DND-41 (cell line): ENCODE measurements at regions not wholly inside any gene's neighbourhood (a gene's known extent, or its start where the extent isn't known, plus 50 kb on each side); places are given as distances from the start of the nearest gene placed in this dataset.

Experiments
- ATAC-seq: fragments of 200-7000 bp; cut with Tn5 transposase; 3 replicates; pipeline ENCODE4 v1.9.1; 2021; ENCODE audit warnings: low read depth; ENCODE audit not compliant: insufficient read depth
- DNase-seq: peaks from one replicate; pipeline ENCODE4 v3.0.0-alpha.2; 2020
- H2AFZ ChIP-seq: 2 replicates; pipeline ENCODE4 v1.6.0; 2012; ENCODE audit warnings: low read depth, low read length
- H3K27ac ChIP-seq: 2 replicates; pipeline ENCODE4 v1.5.1; 2012; ENCODE audit warnings: low read length, inconsistent platforms
- H3K27me3 ChIP-seq: fragments of 200-600 bp; sonication (generic); 2 replicates; pipeline ENCODE4 v1.6.0; 2012; ENCODE audit warnings: low read length, mild to moderate bottlenecking, inconsistent platforms; ENCODE audit not compliant: insufficient read depth, poor library complexity
- H3K36me3 ChIP-seq: 2 replicates; pipeline ENCODE4 v1.5.1; 2012; ENCODE audit warnings: low read length, inconsistent platforms; ENCODE audit not compliant: insufficient read depth
- H3K4me1 ChIP-seq: 2 replicates; pipeline ENCODE4 v1.5.1; 2012; ENCODE audit warnings: mild to moderate bottlenecking, low read length; ENCODE audit not compliant: insufficient read depth
- H3K4me2 ChIP-seq: 2 replicates; pipeline ENCODE4 v1.6.0; 2012; ENCODE audit warnings: mild to moderate bottlenecking, moderate library complexity, low read length, inconsistent platforms; ENCODE audit not compliant: insufficient read depth
- H3K4me3 ChIP-seq, 2 experiments: fragments of 200-600 bp in 1 of 2; shearing (Covaris generic) in 1 of 2; 2 replicates each; pipeline ENCODE4 v1.5.1; 2012 to 2016; ENCODE audit warnings: inconsistent platforms in 2 of 2, low read length in 2 of 2, mild to moderate bottlenecking in 2 of 2, low read depth in 1 of 2, moderate library complexity in 1 of 2
- H3K79me2 ChIP-seq: 2 replicates; pipeline ENCODE4 v1.6.0; 2012; ENCODE audit warnings: low read length, inconsistent platforms; ENCODE audit not compliant: insufficient read depth
- H3K9ac ChIP-seq: 2 replicates; pipeline ENCODE4 v1.6.0; 2012; ENCODE audit warnings: low read depth, mild to moderate bottlenecking, inconsistent platforms, low read length, moderate library complexity
- H3K9me3 ChIP-seq: 2 replicates; pipeline ENCODE4 v1.5.1; 2012; ENCODE audit warnings: low read length, moderate library complexity, mild to moderate bottlenecking, inconsistent platforms; ENCODE audit not compliant: insufficient read depth, severe bottlenecking
- H4K20me1 ChIP-seq: 2 replicates; pipeline ENCODE4 v1.6.0; 2012; ENCODE audit warnings: low read length; ENCODE audit not compliant: insufficient read depth
- EZH2 ChIP-seq: IDR thresholded peaks from 3 replicates; pipeline ENCODE4 v1.6.1; 2012; ENCODE audit warnings: borderline replicate concordance, low read depth, mild to moderate bottlenecking, moderate library complexity, low read length, inconsistent platforms; ENCODE audit not compliant: severe bottlenecking
- TF ChIP-seq, protein P1 (sequence below): IDR thresholded peaks from 2 replicates; pipeline ENCODE4 v1.5.1; 2012; ENCODE audit warnings: borderline replicate concordance, low read length, moderate library complexity, mild to moderate bottlenecking; ENCODE audit not compliant: poor library complexity, severe bottlenecking; ENCODE audit errors: extremely low read depth

DNA sequence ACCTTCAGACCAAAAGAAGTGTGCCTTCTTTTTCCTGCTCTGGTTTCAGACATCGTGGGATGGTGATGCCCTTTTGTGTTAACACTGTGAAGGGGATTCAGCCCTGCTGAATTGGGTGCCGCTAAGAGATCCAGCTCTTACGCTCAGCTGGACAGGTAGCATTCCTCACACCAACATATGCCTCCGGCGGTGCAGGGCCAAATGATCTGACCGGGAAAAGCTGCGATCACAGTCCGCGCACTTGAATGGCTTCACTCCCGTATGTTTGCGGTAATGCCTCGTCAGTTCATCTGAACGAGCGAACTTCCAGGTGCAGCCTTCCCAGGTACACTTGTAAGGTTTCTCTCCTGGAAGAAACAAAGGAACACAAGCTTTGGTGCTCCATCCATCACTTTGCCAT lies 438.9 kb downstream of the KLF12 start:
- Histone ChIP-seq H2AFZ (no peak overlapping the region), H3K79me2 (no peaks in the 10 kb centered on the region), H4K20me1 (no peaks in the 10 kb centered on the region), H3K9me3 (no peaks in the 10 kb centered on the region), H3K27ac (no peak overlapping the region), H3K27me3 (no peaks in the 10 kb centered on the region), H3K4me3 (no peak overlapping the region), H3K4me2 (no peak overlapping the region), H3K36me3 (peaks cover 79% of the 10 kb centered on the region), H3K9ac (no peak overlapping the region), H3K4me1 (no peaks in the 10 kb centered on the region)
- ATAC-seq (no peak), DNase-seq (no peak)
- no peak for TF ChIP-seq EZH2
- TF ChIP-seq, protein P1, sequence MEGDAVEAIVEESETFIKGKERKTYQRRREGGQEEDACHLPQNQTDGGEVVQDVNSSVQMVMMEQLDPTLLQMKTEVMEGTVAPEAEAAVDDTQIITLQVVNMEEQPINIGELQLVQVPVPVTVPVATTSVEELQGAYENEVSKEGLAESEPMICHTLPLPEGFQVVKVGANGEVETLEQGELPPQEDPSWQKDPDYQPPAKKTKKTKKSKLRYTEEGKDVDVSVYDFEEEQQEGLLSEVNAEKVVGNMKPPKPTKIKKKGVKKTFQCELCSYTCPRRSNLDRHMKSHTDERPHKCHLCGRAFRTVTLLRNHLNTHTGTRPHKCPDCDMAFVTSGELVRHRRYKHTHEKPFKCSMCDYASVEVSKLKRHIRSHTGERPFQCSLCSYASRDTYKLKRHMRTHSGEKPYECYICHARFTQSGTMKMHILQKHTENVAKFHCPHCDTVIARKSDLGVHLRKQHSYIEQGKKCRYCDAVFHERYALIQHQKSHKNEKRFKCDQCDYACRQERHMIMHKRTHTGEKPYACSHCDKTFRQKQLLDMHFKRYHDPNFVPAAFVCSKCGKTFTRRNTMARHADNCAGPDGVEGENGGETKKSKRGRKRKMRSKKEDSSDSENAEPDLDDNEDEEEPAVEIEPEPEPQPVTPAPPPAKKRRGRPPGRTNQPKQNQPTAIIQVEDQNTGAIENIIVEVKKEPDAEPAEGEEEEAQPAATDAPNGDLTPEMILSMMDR: no peak

DNA sequence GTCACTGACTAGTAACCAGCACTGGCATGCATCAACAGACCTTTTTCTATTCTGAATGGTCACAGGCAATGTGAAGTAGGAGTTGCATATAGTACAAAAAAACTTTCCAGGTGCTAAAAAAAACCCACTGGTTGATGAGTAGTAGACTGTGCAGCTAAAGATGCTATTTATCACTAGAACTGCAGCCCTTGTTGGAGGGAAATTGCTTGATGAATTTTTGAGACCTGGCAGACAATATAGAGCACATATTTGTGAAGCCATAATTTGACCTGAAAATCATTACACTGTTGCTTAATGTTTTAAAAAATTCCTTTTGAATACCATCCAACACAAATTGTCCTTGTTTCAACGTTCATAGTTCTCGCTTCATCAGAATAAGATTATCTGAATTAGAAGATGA lies 441.0 kb downstream of the KLF12 start:
- Histone ChIP-seq H3K4me2 (no peak overlapping the region), H3K79me2 (no peaks in the 10 kb centered on the region), H3K27me3 (no peaks in the 10 kb centered on the region), H4K20me1 (no peaks in the 10 kb centered on the region), H3K4me1 (no peaks in the 10 kb centered on the region), H3K9ac (no peak overlapping the region), H3K4me3 (no peak overlapping the region), H3K27ac (no peak overlapping the region), H3K36me3 (peaks cover 81% of the 10 kb centered on the region), H2AFZ (no peak overlapping the region), H3K9me3 (no peaks in the 10 kb centered on the region)
- TF ChIP-seq, protein P1: no peak
- TF ChIP-seq EZH2: no peak
- no peak for DNase-seq
- no peak for ATAC-seq

DNA sequence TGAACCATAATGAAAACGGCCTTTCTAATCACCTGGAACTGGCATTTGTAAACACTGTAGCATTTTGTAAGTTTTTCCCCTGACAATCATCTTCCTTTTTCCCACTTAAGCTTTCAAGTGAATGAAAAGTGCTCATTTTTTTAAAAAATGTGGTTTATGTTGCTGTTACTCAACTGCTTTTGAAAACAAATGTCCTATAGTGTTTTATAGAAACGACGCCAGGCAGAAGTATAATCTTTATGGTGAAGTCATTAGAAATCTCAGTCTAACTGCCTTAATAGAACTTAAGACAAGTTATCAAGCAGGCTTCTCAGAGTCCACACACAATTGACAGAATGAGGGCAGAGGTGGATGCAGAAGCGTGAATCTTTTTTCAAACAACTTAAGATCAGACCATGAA lies 442.3 kb downstream of the KLF12 start:
- Histone ChIP-seq H3K9ac (no peak overlapping the region), H3K4me2 (no peak overlapping the region), H3K27me3 (no peaks in the 10 kb centered on the region), H3K9me3 (no peaks in the 10 kb centered on the region), H3K4me3 (no peak overlapping the region), H3K4me1 (no peaks in the 10 kb centered on the region), H3K27ac (no peak overlapping the region), H3K36me3 (peaks cover 68% of the 10 kb centered on the region), H4K20me1 (no peaks in the 10 kb centered on the region), H3K79me2 (no peaks in the 10 kb centered on the region), H2AFZ (no peak overlapping the region)
- TF ChIP-seq, protein P1: no peak
- TF ChIP-seq EZH2: no peak
- no peak for ATAC-seq
- DNase-seq: no peak

DNA sequence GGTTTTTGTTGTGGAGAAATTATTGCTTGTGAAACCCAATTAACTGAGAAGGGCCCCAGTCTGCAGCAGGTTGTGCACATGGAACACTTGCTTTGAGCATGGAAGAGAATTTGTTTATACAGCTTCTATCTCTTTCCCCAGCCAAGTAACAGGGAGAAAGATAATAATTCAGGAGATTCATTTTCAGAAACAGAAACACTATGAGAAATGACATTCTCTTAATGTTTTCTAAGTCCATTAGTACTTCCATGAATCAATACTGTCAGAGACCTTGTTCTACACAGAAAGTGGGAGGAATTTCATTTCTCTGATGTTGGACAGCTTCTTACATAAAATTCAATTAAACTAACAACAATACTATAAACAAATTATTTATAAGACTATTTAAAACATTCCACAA lies 446.3 kb downstream of the KLF12 start:
- DNase-seq (no peak), ATAC-seq (no peak)
- Histone ChIP-seq H3K9ac (no peak overlapping the region), H3K27ac (no peak overlapping the region), H4K20me1 (no peaks in the 10 kb centered on the region), H3K4me1 (no peaks in the 10 kb centered on the region), H3K27me3 (no peaks in the 10 kb centered on the region), H3K9me3 (no peaks in the 10 kb centered on the region), H3K4me3 (no peak overlapping the region), H3K4me2 (no peak overlapping the region), H2AFZ (no peak overlapping the region), H3K36me3 (peaks cover 29% of the 10 kb centered on the region; the same call in 1 of the 2 replicates), H3K79me2 (no peaks in the 10 kb centered on the region)
- no peak for TF ChIP-seq EZH2
- TF ChIP-seq, protein P1: no peak
